HEK293T (cell line): ENCODE measurements at regions not wholly inside any gene's neighbourhood (a gene's known extent, or its start where the extent isn't known, plus 50 kb on each side); places are given as distances from the start of the nearest gene placed in this dataset.

Source experiments
- CTCF ChIA-PET: fragments of 350-600 bp; formaldehyde crosslinking; extraction: SDS; loops from one replicate; lab custom pipeline; 2021; ENCODE audit warnings: antibody characterized with exemption, inconsistent platforms; lab: Yijun Ruan, JAX
- POLR2A ChIA-PET: fragments of 350-600 bp; formaldehyde crosslinking; extraction: SDS; loops from one replicate; lab custom pipeline; 2020; ENCODE audit warnings: antibody characterized with exemption, inconsistent platforms; lab: Yijun Ruan, JAX
- DNase-seq: peaks from one replicate; pipeline ENCODE4 v3.0.0; 2012; ENCODE audit warnings: mixed read lengths; ENCODE audit errors: extremely low spot score
- ARNT ChIP-seq: fragments of 450-650 bp; IDR thresholded peaks from 2 replicates; pipeline ENCODE4 v1.6.1; 2017; ENCODE audit warnings: mild to moderate bottlenecking
- BHLHE40 ChIP-seq: fragments of 450-650 bp; IDR thresholded peaks from 2 replicates; pipeline ENCODE4 v1.6.1; 2016; ENCODE audit warnings: mild to moderate bottlenecking, moderate library complexity, borderline replicate concordance
- CTBP1 ChIP-seq: fragments of 450-650 bp; IDR thresholded peaks from 2 replicates; pipeline ENCODE4 v1.6.1; 2016; ENCODE audit warnings: borderline replicate concordance
- ELF4 ChIP-seq: fragments of 450-650 bp; IDR thresholded peaks from 2 replicates; pipeline ENCODE4 v1.6.1; 2017; ENCODE audit warnings: antibody characterized with exemption
- FOXA1 ChIP-seq: fragments of 450-650 bp; IDR thresholded peaks from 2 replicates; pipeline ENCODE4 v1.6.1; 2016; ENCODE audit warnings: mild to moderate bottlenecking
- FOXK2 ChIP-seq: fragments of 450-650 bp; IDR thresholded peaks from 2 replicates; pipeline ENCODE4 v1.6.1; 2016; ENCODE audit warnings: mild to moderate bottlenecking
- FOXM1 ChIP-seq: fragments of 450-650 bp; IDR thresholded peaks from 2 replicates; pipeline ENCODE4 v1.6.1; 2017; ENCODE audit warnings: mild to moderate bottlenecking, borderline replicate concordance
- HDGF ChIP-seq: fragments of 450-650 bp; IDR thresholded peaks from 2 replicates; pipeline ENCODE4 v1.6.1; 2017; ENCODE audit warnings: antibody characterized with exemption, borderline replicate concordance
- L3MBTL2 ChIP-seq: fragments of 450-650 bp; conservative IDR thresholded peaks from 2 replicates; pipeline ENCODE4 v1.6.1; 2016; ENCODE audit warnings: mild to moderate bottlenecking
- LEF1 ChIP-seq: fragments of 450-650 bp; IDR thresholded peaks from 2 replicates; pipeline ENCODE4 v1.6.1; 2017; ENCODE audit warnings: mild to moderate bottlenecking, borderline replicate concordance
- NFRKB ChIP-seq: fragments of 450-650 bp; IDR thresholded peaks from 2 replicates; pipeline ENCODE4 v1.6.1; 2016; ENCODE audit warnings: mild to moderate bottlenecking, moderate library complexity
- PKNOX1 ChIP-seq: fragments of 450-650 bp; IDR thresholded peaks from 2 replicates; pipeline ENCODE4 v1.6.1; 2016
- SP1 ChIP-seq: fragments of 450-650 bp; IDR thresholded peaks from 2 replicates; pipeline ENCODE4 v1.6.1; 2017
- SUZ12 ChIP-seq: fragments of 450-650 bp; IDR thresholded peaks from 2 replicates; pipeline ENCODE4 v1.6.1; 2016; ENCODE audit warnings: mild to moderate bottlenecking
- TARDBP ChIP-seq: fragments of 450-650 bp; IDR thresholded peaks from 2 replicates; pipeline ENCODE4 v1.6.1; 2016
- ZNF384 ChIP-seq: fragments of 450-650 bp; IDR thresholded peaks from 2 replicates; pipeline ENCODE4 v1.6.1; 2016

DNA sequence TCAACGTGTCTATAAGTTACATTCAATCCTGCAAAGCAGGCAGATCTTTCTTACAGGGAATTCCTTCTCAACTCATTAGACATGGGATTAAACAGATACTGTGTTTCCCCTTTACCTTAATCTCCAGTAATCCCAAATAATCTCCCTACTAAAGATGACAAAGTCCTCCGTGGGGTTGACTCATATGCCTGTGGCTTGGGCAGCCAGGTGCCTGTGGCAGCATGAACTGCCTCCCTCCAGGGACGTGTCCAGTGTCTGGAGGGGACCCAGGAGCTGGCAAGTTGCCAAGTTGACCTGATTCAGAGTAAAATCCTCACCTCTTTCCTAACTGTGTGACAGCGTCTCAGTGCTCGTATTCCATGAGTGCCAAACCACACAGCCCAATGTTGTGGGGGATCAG lies 94.6 kb upstream of the PTCH1 start:
- TF ChIP-seq BHLHE40 (no peak), SUZ12 (no peak), L3MBTL2 (no peak), LEF1 (no peak), HDGF (no peak), ARNT (no peak), ELF4 (no peak), CTBP1 (no peak), FOXM1 (no peak), ZNF384 (no peak), FOXA1 (no peak), PKNOX1 (no peak), FOXK2 (no peak), SP1 (no peak), TARDBP (no peak)
- DNase-seq: no peak
- POLR2A ChIA-PET: no interaction called here
- CTCF ChIA-PET: no interaction called here

GRCh38 chr9:95610006-95610785 lies 93.4 kb upstream of the PTCH1 start:
- POLR2A ChIA-PET: no interaction called here
- CTCF ChIA-PET: no interaction called here
- DNase-seq: no peak
- no peak for TF ChIP-seq SP1
- TF ChIP-seq FOXK2: no peak
- TF ChIP-seq FOXM1: no peak
- TF ChIP-seq FOXA1: no peak
- no peak for TF ChIP-seq NFRKB
- no peak for TF ChIP-seq ARNT
- TF ChIP-seq ZNF384: no peak

- POLR2A ChIA-PET: no interaction called here
- no peak for DNase-seq
- TF ChIP-seq FOXM1 (no peak), CTBP1 (no peak), ZNF384 (no peak), NFRKB (no peak), ELF4 (no peak), LEF1 (no peak), FOXA1 (no peak), BHLHE40 (no peak), PKNOX1 (no peak), HDGF (no peak), SP1 (no peak), L3MBTL2 (no peak), SUZ12 (no peak), TARDBP (no peak), FOXK2 (no peak), ARNT (no peak)
- CTCF ChIA-PET: no interaction called here
Observed at GRCh38 chr9:95609426-95609825, 92.7 kb upstream of the PTCH1 start.

DNA sequence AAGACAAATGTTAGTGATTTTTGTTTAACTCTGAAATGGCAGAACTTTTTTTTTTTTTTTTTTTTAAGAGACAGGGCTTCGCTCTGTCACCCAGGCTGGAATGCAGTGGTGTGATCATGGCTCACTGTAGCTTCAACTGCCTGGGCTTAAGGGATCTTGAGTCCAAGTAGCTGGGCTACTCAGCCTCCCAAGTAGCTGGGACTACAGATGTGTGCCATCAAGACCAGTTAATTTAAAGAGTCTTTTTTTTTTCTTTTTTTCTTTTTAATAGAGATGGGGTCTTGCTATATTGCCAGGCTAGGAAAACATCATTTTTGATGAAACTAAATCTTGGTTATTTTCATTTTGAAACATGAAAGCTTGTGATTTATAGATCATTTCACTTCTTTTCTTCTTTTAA lies 91.6 kb upstream of the PTCH1 start:
- CTCF ChIA-PET: no interaction called here
- no peak for TF ChIP-seq FOXA1
- TF ChIP-seq SUZ12: no peak
- no peak for TF ChIP-seq SP1
- no peak for TF ChIP-seq NFRKB
- TF ChIP-seq PKNOX1: no peak
- no peak for TF ChIP-seq CTBP1
- no peak for TF ChIP-seq ELF4
- no peak for TF ChIP-seq FOXK2
- no peak for TF ChIP-seq TARDBP
- no peak for TF ChIP-seq FOXM1
- TF ChIP-seq L3MBTL2: no peak
- TF ChIP-seq HDGF: no peak
- TF ChIP-seq ARNT: no peak
- no peak for TF ChIP-seq LEF1
- TF ChIP-seq BHLHE40: no peak
- TF ChIP-seq ZNF384: no peak

DNA sequence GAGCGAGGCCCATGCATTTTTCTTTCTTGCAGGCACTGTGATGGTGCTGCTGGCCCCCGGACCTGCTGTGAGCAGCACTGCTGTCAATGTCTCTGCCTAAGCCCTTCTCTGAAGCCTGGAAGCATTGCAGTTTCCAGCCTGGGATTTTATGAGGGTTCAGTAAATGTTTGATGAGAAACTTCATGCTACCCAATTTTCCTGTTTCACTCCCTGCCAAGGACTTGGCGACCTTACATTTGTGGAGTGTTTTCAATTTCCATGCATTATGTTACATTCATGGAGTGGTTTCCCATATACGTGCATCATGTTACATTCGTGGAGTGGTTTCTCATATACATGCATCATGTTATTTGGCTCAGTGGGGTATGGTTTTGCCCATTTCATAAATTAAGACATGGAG lies 90.7 kb upstream of the PTCH1 start:
- ChIA-PET POLR2A (no interaction called here), CTCF (no interaction called here)
- no peak for DNase-seq
- TF ChIP-seq SP1 (no peak), L3MBTL2 (no peak), PKNOX1 (no peak), ZNF384 (no peak), BHLHE40 (no peak), HDGF (no peak), FOXM1 (no peak), CTBP1 (no peak), SUZ12 (no peak), ARNT (no peak), FOXA1 (no peak), FOXK2 (no peak), LEF1 (no peak), ELF4 (no peak), NFRKB (no peak)

More for the DNA sequence above, 91.6 kb upstream of the PTCH1 start:
- POLR2A ChIA-PET: no interaction called here
- DNase-seq: no peak
